ENCODE measurements at regions not wholly inside any gene's neighbourhood (a gene's known extent, or its start where the extent isn't known, plus 50 kb on each side); places are given as distances from the start of the nearest gene placed in this dataset.
"Not testable (repeated sequence)": the region's sequence is repeated elsewhere in the genome, so short reads cannot be mapped to it uniquely, and the experiment has no call there.

- BruUV-seq (replicated peaks); H4K20me1 ChIP-seq (ENCODE audit: insufficient read depth, low read length); H3K79me2 ChIP-seq (ENCODE audit: insufficient read depth, low read depth, low read length); intact Hi-C loops (cut with micrococcal nuclease; ENCODE audit: unreplicated experiment); H3K27ac ChIP-seq (ENCODE audit: low read depth, low read length, poor library complexity, severe bottlenecking); CTCF ChIA-PET (ENCODE audit: unreplicated experiment); H3K9me2 ChIP-seq (ENCODE audit: insufficient read depth, low read length); H3K4me3 ChIP-seq (ENCODE audit: low read depth, low read length, poor library complexity, severe bottlenecking); H3K4me2 ChIP-seq (ENCODE audit: low read length); H3K36me3 ChIP-seq (ENCODE audit: insufficient read depth, low read length); H3K9me3 ChIP-seq (ENCODE audit: low read length); H2AFZ ChIP-seq (ENCODE audit: low read length); H3K4me1 ChIP-seq (ENCODE audit: insufficient read depth, low read length, poor library complexity, severe bottlenecking); DNase-seq (ENCODE audit: low spot score): not testable (repeated sequence)
- POLR2A ChIA-PET = interaction anchor here (0.6 kb wide), 1 partner anchor 269 kb away, joined by 4 read pairs; no protein-coding TSS in a partner anchor
These were observed 139.3 kb downstream of the USP22 start for GRCh38 chr17:20903549-20903948.

GRCh38 chr17:20908313-20909267 is 134.2 kb downstream of the USP22 start:
- Histone ChIP-seq H3K79me2 (ENCODE audit: insufficient read depth, low read depth, low read length) (no peaks in the 10 kb centered on the region), H3K27ac (ENCODE audit: low read depth, low read length, poor library complexity, severe bottlenecking) (no peak overlapping the region), H3K9me3 (ENCODE audit: low read length) (no peaks in the 10 kb centered on the region), H3K36me3 (ENCODE audit: insufficient read depth, low read length) (no peaks in the 10 kb centered on the region), H3K4me2 (ENCODE audit: low read length) (no peak overlapping the region), H4K20me1 (ENCODE audit: insufficient read depth, low read length) (no peaks in the 10 kb centered on the region), H3K4me1 (ENCODE audit: insufficient read depth, low read length, poor library complexity, severe bottlenecking) (no peaks in the 10 kb centered on the region), H2AFZ (ENCODE audit: low read length) (no peak overlapping the region), H3K9me2 (ENCODE audit: insufficient read depth, low read length) (no peaks in the 10 kb centered on the region), H3K4me3 (ENCODE audit: low read depth, low read length, poor library complexity, severe bottlenecking) (no peak overlapping the region)
- peak; percentile 36; the same call in 1 of the 2 replicates for TF ChIP-seq CTCF (conservative IDR thresholded peaks at IDR 0.05; ENCODE audit: low read length)
- TF ChIP-seq EZH2phosphoT487 (IDR thresholded peaks at IDR 0.05; ENCODE audit: borderline replicate concordance, low read depth, low read length) = no peak
- ChIA-PET POLR2A (no interaction called here), CTCF (ENCODE audit: unreplicated experiment) (no interaction called here)
- DNase-seq (ENCODE audit: low spot score) = peak; percentile 6
- BruUV-seq (replicated peaks) = no TSS peak
- intact Hi-C loops (cut with micrococcal nuclease; ENCODE audit: unreplicated experiment) = no loop called here

- BruUV-seq (replicated peaks) = no TSS peak
- Histone ChIP-seq H3K9me2 (ENCODE audit: insufficient read depth, low read length) (no peaks in the 10 kb centered on the region), H2AFZ (ENCODE audit: low read length) (no peak overlapping the region), H3K9me3 (ENCODE audit: low read length) (no peaks in the 10 kb centered on the region), H3K79me2 (ENCODE audit: insufficient read depth, low read depth, low read length) (no peaks in the 10 kb centered on the region), H3K36me3 (ENCODE audit: insufficient read depth, low read length) (no peaks in the 10 kb centered on the region), H3K27ac (ENCODE audit: low read depth, low read length, poor library complexity, severe bottlenecking) (no peak overlapping the region), H4K20me1 (ENCODE audit: insufficient read depth, low read length) (no peaks in the 10 kb centered on the region), H3K4me1 (ENCODE audit: insufficient read depth, low read length, poor library complexity, severe bottlenecking) (no peaks in the 10 kb centered on the region), H3K4me2 (ENCODE audit: low read length) (peak overlapping the region; percentile 7; the same call in 1 of the 2 replicates), H3K4me3 (ENCODE audit: low read depth, low read length, poor library complexity, severe bottlenecking) (no peak overlapping the region)
- POLR2A ChIA-PET = no interaction called here
- intact Hi-C loops (cut with micrococcal nuclease; ENCODE audit: unreplicated experiment) = no loop called here
- no peak for DNase-seq (ENCODE audit: low spot score)
- CTCF ChIA-PET (ENCODE audit: unreplicated experiment) = no interaction called here
- TF ChIP-seq CTCF (conservative IDR thresholded peaks at IDR 0.05; ENCODE audit: low read length) (no peak), EZH2phosphoT487 (IDR thresholded peaks at IDR 0.05; ENCODE audit: borderline replicate concordance, low read depth, low read length) (no peak)
These were observed 128.2 kb downstream of the USP22 start for GRCh38 chr17:20914658-20915057.

Data from OCI-LY7 (cell line).